Mesothelial cell of epicardium (in vitro differentiated cells): ENCODE measurements at regions not wholly inside any gene's neighbourhood (a gene's known extent, or its start where the extent isn't known, plus 50 kb on each side); places are given as distances from the start of the nearest gene placed in this dataset.

Source experiments
- DNase-seq, 2 experiments: peaks; one replicate each; pipeline ENCODE4 v3.0.0; 2021; ENCODE audit warnings: low spot score in 2 of 2; ENCODE audit not compliant: unreplicated experiment in 2 of 2
- H3K27ac Mint-ChIP-seq: 2 replicates; pipeline ENCODE4 v1.8.0; 2021; ENCODE audit warnings: mixed read lengths
- H3K27me3 Mint-ChIP-seq: 2 replicates; pipeline ENCODE4 v1.8.0; 2021; ENCODE audit warnings: low read depth, mixed read lengths
- H3K36me3 Mint-ChIP-seq: 2 replicates; pipeline ENCODE4 v1.8.0; 2021; ENCODE audit warnings: mixed read lengths
- H3K4me1 Mint-ChIP-seq: 2 replicates; pipeline ENCODE4 v1.8.0; 2021; ENCODE audit warnings: mixed read lengths
- H3K4me3 Mint-ChIP-seq: 2 replicates; pipeline ENCODE4 v1.8.0; 2021; ENCODE audit warnings: mild to moderate bottlenecking, moderate library complexity, mixed read lengths
- H3K9me3 Mint-ChIP-seq: 2 replicates; pipeline ENCODE4 v1.8.0; 2021; ENCODE audit warnings: mixed read lengths
- TF ChIP-seq, protein P1 (sequence below): fragments of 200-600 bp; sonication (generic); IDR thresholded peaks from one replicate; pipeline ENCODE4 v1.5.0; 2021; ENCODE audit warnings: antibody characterized with exemption; ENCODE audit not compliant: unreplicated experiment

DNA sequence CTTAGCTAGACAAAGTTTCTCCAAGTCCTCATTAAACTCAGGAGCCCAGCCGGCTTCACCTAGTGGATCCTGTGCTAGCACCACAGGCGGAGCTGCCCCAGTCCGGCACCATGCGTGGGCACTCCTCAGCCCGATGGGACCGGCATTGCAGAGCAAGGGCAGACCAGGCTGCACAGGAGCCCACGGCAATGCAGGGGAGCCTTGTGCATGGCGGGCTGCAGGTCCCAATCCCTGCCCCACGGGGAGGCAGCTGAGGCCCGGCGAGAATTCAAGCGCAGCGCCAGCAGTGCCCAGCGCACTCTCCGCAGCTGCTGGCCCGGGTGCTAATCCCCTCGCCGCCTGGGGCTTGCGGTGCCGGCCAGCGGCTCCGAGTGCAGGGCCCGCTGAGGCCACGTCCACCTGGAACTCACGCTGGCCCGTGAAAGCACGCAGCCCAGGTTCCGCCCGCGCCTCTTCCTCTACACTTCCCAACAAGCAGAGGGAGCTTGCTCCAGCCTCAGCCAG is 292.3 kb upstream of the EYS start:
- no peaks in the 10 kb centered on the region for H3K4me1 Mint-ChIP-seq
- no peak overlapping the region for H3K27ac Mint-ChIP-seq
- H3K4me3 Mint-ChIP-seq: no peak overlapping the region
- no peaks in the 10 kb centered on the region for H3K9me3 Mint-ChIP-seq
- H3K27me3 Mint-ChIP-seq: no peaks in the 10 kb centered on the region
- no peak for DNase-seq
- no peaks in the 10 kb centered on the region for H3K36me3 Mint-ChIP-seq
- TF ChIP-seq, protein P1, sequence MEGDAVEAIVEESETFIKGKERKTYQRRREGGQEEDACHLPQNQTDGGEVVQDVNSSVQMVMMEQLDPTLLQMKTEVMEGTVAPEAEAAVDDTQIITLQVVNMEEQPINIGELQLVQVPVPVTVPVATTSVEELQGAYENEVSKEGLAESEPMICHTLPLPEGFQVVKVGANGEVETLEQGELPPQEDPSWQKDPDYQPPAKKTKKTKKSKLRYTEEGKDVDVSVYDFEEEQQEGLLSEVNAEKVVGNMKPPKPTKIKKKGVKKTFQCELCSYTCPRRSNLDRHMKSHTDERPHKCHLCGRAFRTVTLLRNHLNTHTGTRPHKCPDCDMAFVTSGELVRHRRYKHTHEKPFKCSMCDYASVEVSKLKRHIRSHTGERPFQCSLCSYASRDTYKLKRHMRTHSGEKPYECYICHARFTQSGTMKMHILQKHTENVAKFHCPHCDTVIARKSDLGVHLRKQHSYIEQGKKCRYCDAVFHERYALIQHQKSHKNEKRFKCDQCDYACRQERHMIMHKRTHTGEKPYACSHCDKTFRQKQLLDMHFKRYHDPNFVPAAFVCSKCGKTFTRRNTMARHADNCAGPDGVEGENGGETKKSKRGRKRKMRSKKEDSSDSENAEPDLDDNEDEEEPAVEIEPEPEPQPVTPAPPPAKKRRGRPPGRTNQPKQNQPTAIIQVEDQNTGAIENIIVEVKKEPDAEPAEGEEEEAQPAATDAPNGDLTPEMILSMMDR: no peak

DNA sequence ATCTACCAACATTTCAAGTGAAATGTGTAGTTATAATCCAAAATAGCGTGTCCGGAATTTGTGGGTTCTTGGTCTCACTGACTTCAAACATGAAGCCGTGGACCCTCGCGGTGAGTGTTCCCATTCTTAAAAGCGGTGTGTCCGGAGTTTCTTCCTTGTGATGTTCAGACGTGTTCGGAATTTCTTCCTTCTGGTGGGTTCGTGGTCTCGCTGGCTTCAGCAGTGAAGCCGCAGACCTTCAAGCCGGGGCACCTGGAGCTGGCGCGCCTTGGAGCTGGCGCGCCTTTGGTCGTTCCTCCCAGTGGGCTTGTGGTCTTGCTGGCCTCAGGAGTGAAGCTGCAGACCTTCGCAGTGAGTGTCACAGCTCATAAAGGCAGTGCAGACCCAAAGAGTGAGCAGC is 291.5 kb upstream of the EYS start:
- Mint-ChIP-seq H3K4me3 (no peak overlapping the region), H3K4me1 (no peaks in the 10 kb centered on the region), H3K27me3 (no peaks in the 10 kb centered on the region), H3K36me3 (no peaks in the 10 kb centered on the region), H3K27ac (no peak overlapping the region), H3K9me3 (no peaks in the 10 kb centered on the region)
- no peak for DNase-seq
- TF ChIP-seq, protein P1: no peak

DNA sequence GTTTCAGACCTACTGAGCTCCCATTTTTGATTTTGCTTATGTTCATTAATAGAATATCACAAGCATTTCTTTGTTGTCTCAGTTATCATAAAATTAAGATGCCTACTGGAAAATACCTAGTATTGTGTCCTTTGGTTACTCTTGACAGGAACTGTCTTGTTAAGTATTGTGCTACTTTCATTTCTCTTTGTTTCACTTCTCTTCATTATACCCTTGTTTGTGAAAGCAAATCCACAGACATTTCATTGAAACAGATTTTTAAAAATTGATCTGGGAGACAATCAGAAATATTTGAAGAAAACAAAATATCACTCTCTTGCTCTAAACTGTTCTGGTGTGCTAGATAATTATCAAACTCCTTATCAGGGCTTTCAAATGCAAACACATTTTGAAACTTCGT is 290.5 kb upstream of the EYS start:
- Mint-ChIP-seq H3K27ac (no peak overlapping the region), H3K36me3 (no peaks in the 10 kb centered on the region)
- TF ChIP-seq, protein P1: no peak

DNA sequence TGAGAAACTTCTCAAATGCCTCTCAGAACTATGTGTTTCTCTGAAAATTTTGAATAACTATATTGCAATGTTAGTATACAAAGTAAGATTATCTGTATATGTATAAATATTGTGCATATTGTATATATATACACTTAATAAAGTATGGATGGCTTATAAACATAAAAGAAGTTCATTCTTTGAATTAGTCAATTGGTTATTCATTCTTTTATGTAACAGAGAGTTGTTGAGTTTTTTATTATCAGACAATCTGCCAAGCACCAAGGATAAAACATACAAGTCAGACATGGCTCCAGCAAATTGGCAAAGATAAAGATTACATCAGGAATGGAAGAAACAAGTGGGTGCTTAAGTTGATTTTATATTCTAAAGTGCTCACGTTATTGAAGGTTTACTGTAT is 289.1 kb upstream of the EYS start:
- Mint-ChIP-seq H3K27ac (no peak overlapping the region), H3K4me1 (no peaks in the 10 kb centered on the region), H3K36me3 (no peaks in the 10 kb centered on the region), H3K27me3 (peaks cover 3% of the 10 kb centered on the region), H3K4me3 (no peak overlapping the region), H3K9me3 (no peaks in the 10 kb centered on the region)
- TF ChIP-seq, protein P1: no peak
- no peak for DNase-seq

More for the DNA sequence above, 290.5 kb upstream of the EYS start:
- no peaks in the 10 kb centered on the region for H3K4me1 Mint-ChIP-seq
- DNase-seq: no peak
- H3K27me3 Mint-ChIP-seq: no peaks in the 10 kb centered on the region
- no peaks in the 10 kb centered on the region for H3K9me3 Mint-ChIP-seq
- H3K4me3 Mint-ChIP-seq: no peak overlapping the region

DNA sequence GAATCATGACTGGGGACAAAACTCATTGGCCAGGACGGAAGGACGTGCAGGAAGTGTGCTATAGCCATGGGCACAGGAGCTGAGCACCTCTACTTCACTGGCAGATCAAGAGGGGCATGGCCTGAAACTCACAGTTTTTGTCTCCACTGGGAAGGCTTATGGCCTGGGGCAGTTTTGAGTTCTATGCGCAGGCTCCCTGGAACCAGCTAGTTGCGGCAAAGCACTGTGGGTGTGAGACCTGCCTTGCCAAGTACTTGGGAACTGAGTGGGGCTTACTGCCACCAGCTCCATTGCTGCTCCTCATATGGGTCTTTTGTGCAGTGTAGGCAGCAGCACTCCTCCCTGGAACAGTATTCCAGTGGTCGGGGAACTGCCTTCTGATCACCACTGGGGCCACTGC is 282.6 kb upstream of the EYS start:
- no peak overlapping the region for H3K4me3 Mint-ChIP-seq
- no peak overlapping the region for H3K27ac Mint-ChIP-seq
- no peak for DNase-seq
- no peaks in the 10 kb centered on the region for H3K36me3 Mint-ChIP-seq
- H3K9me3 Mint-ChIP-seq: no peaks in the 10 kb centered on the region
- H3K27me3 Mint-ChIP-seq: peaks cover 3% of the 10 kb centered on the region
- no peaks in the 10 kb centered on the region for H3K4me1 Mint-ChIP-seq
- TF ChIP-seq, protein P1: no peak

DNA sequence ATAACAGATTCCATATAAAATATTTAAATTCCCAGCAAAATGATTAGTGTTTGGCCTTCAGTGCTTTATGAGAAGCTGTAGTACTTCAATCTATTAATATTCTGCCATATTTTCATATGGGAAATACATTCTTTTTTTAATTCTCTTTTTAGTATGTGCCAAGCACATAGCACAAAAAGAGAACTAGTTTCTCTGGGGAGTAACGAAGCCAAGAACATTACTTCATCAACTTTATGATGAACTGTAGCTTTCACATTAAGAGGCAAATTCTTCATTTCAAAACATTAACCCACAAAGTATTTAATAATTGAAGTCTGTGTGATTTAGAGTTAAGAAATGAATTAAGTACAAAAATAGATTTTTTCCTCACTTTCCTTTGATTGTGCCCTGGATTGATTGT is 281.0 kb upstream of the EYS start:
- Mint-ChIP-seq H3K27ac (no peak overlapping the region), H3K4me1 (no peaks in the 10 kb centered on the region), H3K4me3 (no peak overlapping the region), H3K36me3 (no peaks in the 10 kb centered on the region), H3K9me3 (no peaks in the 10 kb centered on the region), H3K27me3 (peaks cover 3% of the 10 kb centered on the region)
- TF ChIP-seq, protein P1: no peak
- no peak for DNase-seq
